ENCODE measurements at regions not wholly inside any gene's neighbourhood (a gene's known extent, or its start where the extent isn't known, plus 50 kb on each side); places are given as distances from the start of the nearest gene placed in this dataset.

DNA sequence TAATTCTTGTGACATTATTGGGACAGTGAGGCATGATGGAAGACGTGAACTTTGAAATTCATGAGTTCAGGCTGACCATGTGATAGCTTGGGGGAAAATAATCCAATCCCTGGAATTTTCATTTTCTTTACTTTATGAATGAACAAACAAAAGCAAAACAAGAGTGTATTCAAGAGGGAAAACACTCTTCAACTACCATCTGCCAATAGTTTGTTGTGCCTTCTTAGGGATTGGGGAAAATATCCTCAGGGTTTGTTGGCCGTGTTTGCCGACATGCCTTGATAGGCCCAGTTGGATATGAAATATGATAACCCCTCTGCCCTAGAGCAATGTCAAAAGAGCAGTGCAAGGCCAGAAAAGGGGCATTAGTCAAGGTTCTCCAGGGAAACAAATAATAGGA is 80.8 kb upstream of the CLNK start:
- TF ChIP-seq, protein P1, sequence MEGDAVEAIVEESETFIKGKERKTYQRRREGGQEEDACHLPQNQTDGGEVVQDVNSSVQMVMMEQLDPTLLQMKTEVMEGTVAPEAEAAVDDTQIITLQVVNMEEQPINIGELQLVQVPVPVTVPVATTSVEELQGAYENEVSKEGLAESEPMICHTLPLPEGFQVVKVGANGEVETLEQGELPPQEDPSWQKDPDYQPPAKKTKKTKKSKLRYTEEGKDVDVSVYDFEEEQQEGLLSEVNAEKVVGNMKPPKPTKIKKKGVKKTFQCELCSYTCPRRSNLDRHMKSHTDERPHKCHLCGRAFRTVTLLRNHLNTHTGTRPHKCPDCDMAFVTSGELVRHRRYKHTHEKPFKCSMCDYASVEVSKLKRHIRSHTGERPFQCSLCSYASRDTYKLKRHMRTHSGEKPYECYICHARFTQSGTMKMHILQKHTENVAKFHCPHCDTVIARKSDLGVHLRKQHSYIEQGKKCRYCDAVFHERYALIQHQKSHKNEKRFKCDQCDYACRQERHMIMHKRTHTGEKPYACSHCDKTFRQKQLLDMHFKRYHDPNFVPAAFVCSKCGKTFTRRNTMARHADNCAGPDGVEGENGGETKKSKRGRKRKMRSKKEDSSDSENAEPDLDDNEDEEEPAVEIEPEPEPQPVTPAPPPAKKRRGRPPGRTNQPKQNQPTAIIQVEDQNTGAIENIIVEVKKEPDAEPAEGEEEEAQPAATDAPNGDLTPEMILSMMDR (IDR thresholded peaks at IDR 0.05; ENCODE audit: insufficient read depth, low read depth, low read length, missing control alignments) = no peak
- no peak overlapping the region for H3K4me3 ChIP-seq (ENCODE audit: low read length)
- no peak for DNase-seq (ENCODE audit: low read depth)

DNA sequence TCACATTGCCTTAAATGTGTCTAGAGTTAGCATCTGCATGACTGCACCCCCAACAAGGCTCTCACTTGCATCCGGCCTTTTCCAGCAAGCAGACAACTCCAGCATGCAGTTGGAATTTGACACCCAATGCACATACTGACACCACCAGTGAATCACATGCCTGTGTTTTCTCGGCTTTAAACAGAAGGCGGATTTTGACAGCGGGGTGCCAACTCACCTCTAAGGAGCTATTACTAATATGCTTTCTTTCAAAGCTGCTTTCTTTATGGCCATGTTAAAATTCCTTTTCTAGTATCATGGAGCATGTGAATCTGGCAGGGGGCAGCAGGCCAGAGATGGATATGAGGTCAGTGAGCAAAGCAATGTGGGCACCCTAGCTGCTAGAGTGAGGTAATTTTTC is 78.0 kb upstream of the CLNK start:
- peak; percentile 73 for DNase-seq (ENCODE audit: low read depth)
- H3K4me3 ChIP-seq (ENCODE audit: low read length) = no peak overlapping the region
- TF ChIP-seq, protein P1 (IDR thresholded peaks at IDR 0.05; ENCODE audit: insufficient read depth, low read depth, low read length, missing control alignments) = no peak

- H3K4me3 ChIP-seq (ENCODE audit: low read length) = no peak overlapping the region
- TF ChIP-seq, protein P1 (IDR thresholded peaks at IDR 0.05; ENCODE audit: insufficient read depth, low read depth, low read length, missing control alignments) = no peak
- DNase-seq (ENCODE audit: low read depth) = no peak
These were observed 77.3 kb upstream of the CLNK start for GRCh38 chr4:10761903-10762302.

DNA sequence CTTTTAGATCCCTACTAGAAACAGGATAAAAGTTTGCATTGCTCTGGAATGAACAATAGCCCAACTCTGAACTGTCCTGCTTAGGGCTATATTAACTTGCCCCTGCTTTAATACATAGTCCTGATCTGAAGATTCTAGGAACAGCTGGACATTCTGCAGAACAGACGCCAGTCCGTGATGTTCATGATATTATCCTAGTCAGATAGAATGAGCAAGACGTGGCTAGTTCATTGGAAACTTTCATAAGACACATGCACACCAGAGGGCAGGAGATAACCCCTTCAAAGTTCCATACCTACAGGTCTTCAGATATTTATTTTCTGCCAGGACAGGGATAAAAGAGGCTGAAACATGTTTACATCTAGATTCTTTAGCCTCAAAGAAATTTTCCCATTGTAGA is 75.5 kb upstream of the CLNK start:
- H3K4me3 ChIP-seq (ENCODE audit: low read length) = no peak overlapping the region
- TF ChIP-seq, protein P1 (IDR thresholded peaks at IDR 0.05; ENCODE audit: insufficient read depth, low read depth, low read length, missing control alignments) = no peak
- no peak for DNase-seq (ENCODE audit: low read depth)

- TF ChIP-seq, protein P1 (IDR thresholded peaks at IDR 0.05; ENCODE audit: insufficient read depth, low read depth, low read length, missing control alignments) = no peak
- H3K4me3 ChIP-seq (ENCODE audit: low read length) = no peak overlapping the region
- no peak for DNase-seq (ENCODE audit: low read depth)
These were observed 74.3 kb upstream of the CLNK start for GRCh38 chr4:10758906-10759305.

GRCh38 chr4:10753856-10754402 is 69.4 kb upstream of the CLNK start:
- DNase-seq (ENCODE audit: low read depth) = no peak
- H3K4me3 ChIP-seq (ENCODE audit: low read length) = no peak overlapping the region
- TF ChIP-seq, protein P1 (IDR thresholded peaks at IDR 0.05; ENCODE audit: insufficient read depth, low read depth, low read length, missing control alignments) = no peak

- TF ChIP-seq, protein P1 (IDR thresholded peaks at IDR 0.05; ENCODE audit: insufficient read depth, low read depth, low read length, missing control alignments) = no peak
- no peak for DNase-seq (ENCODE audit: low read depth)
- no peak overlapping the region for H3K4me3 ChIP-seq (ENCODE audit: low read length)
These were observed 68.8 kb upstream of the CLNK start for GRCh38 chr4:10753336-10753735.
